PC-3 (cell line): ENCODE measurements at regions not wholly inside any gene's neighbourhood (a gene's known extent, or its start where the extent isn't known, plus 50 kb on each side); places are given as distances from the start of the nearest gene placed in this dataset.

ENCODE experiments used
- ATAC-seq: fragments of 200-7000 bp; cut with Tn5 transposase; 2 replicates; pipeline ENCODE4 v1.9.1; 2020; ENCODE audit warnings: mild to moderate bottlenecking, moderate library complexity
- BruUV-seq: library from RNA; stranded (reverse); fragments of 400-500 nt; replicated peaks from 2 replicates; lab custom pipeline; 2021; lab: Mats Ljungman, UMichigan
- CTCF ChIA-PET: fragments of 300-600 bp; sonication (Branson Sonifier 250); formaldehyde crosslinking; loops from one replicate; lab custom pipeline; 2022; ENCODE audit warnings: antibody characterized with exemption; lab: Charles Lee
- POLR2A ChIA-PET: fragments of 300-600 bp; sonication (Branson Sonifier 250); formaldehyde crosslinking; loops from one replicate; lab custom pipeline; 2022; ENCODE audit warnings: antibody characterized with exemption; ENCODE audit not compliant: unreplicated experiment; lab: Charles Lee
- DNase-seq: peaks from one replicate; pipeline ENCODE4 v3.0.0-alpha.2; 2015
- H2AFZ ChIP-seq: fragments of 300-600 bp; sonication (generic); 2 replicates; pipeline ENCODE4 v1.6.0; 2016; ENCODE audit warnings: antibody characterized with exemption, low read length
- H3F3A ChIP-seq: fragments of 300-600 bp; sonication (generic); one replicate; pipeline ENCODE4 v1.6.0; 2017; ENCODE audit warnings: antibody characterized with exemption, low read length, control low read depth, mild to moderate bottlenecking; ENCODE audit not compliant: unreplicated experiment
- H3K27ac ChIP-seq: fragments of 300-600 bp; sonication (generic); 2 replicates; pipeline ENCODE4 v1.5.1; 2016; ENCODE audit warnings: mild to moderate bottlenecking, low read length
- H3K27me3 ChIP-seq: fragments of 300-600 bp; sonication (generic); 2 replicates; pipeline ENCODE4 v1.6.1; 2016; ENCODE audit warnings: low read length, mixed read lengths
- H3K36me3 ChIP-seq: fragments of 300-600 bp; sonication (generic); 2 replicates; pipeline ENCODE4 v1.6.1; 2016; ENCODE audit warnings: low read depth, mixed run types, low read length, mixed read lengths
- H3K4me1 ChIP-seq: fragments of 300-600 bp; sonication (generic); 2 replicates; pipeline ENCODE4 v1.5.1; 2016; ENCODE audit warnings: low read length; ENCODE audit not compliant: insufficient read depth
- H3K4me2 ChIP-seq: fragments of 300-600 bp; sonication (generic); 2 replicates; pipeline ENCODE4 v1.6.0; 2016; ENCODE audit warnings: low read length
- H3K4me3 ChIP-seq: fragments of 300-600 bp; sonication (generic); 2 replicates; pipeline ENCODE4 v1.5.1; 2016; ENCODE audit warnings: mild to moderate bottlenecking, low read length, mixed read lengths
- H3K79me2 ChIP-seq: fragments of 300-600 bp; sonication (generic); 2 replicates; pipeline ENCODE4 v1.6.1; 2017; ENCODE audit warnings: low read length, mixed read lengths
- H3K9ac ChIP-seq: fragments of 300-600 bp; sonication (generic); 2 replicates; pipeline ENCODE4 v1.6.0; 2016; ENCODE audit warnings: mild to moderate bottlenecking, low read length
- H3K9me2 ChIP-seq: fragments of 300-600 bp; sonication (generic); replicated peaks from 2 replicates; pipeline ENCODE4 v1.6.1; 2016; ENCODE audit warnings: mixed run types, low read length, mixed read lengths
- H3K9me3 ChIP-seq: fragments of 300-600 bp; sonication (generic); 2 replicates; pipeline ENCODE4 v1.6.1; 2016; ENCODE audit warnings: low read length, mixed read lengths
- H4K20me1 ChIP-seq: fragments of 300-600 bp; sonication (generic); 2 replicates; pipeline ENCODE4 v1.6.1; 2016; ENCODE audit warnings: low read length, mixed read lengths
- EZH2 ChIP-seq: fragments of 300-600 bp; sonication (generic); IDR thresholded peaks from one replicate; pipeline ENCODE4 v1.6.1; 2017; ENCODE audit warnings: antibody characterized with exemption, mild to moderate bottlenecking, low read length; ENCODE audit not compliant: unreplicated experiment
- EZH2phosphoT487 ChIP-seq: fragments of 300-600 bp; sonication (generic); IDR thresholded peaks from 2 replicates; pipeline ENCODE4 v1.6.1; 2018; ENCODE audit warnings: mild to moderate bottlenecking, antibody characterized with exemption, low read length, borderline replicate concordance
- intact Hi-C: fragments of 100-400 bp; cut with micrococcal nuclease; formaldehyde crosslinking; loops from 2 replicates; pipeline ENCODE4 v1.9.0; 2023
- TF ChIP-seq, protein P1 (sequence below): fragments of 300-600 bp; sonication (generic); conservative IDR thresholded peaks from 2 replicates; pipeline ENCODE4 v1.5.1; 2017; ENCODE audit warnings: antibody characterized with exemption, low read depth, mild to moderate bottlenecking, low read length

DNA sequence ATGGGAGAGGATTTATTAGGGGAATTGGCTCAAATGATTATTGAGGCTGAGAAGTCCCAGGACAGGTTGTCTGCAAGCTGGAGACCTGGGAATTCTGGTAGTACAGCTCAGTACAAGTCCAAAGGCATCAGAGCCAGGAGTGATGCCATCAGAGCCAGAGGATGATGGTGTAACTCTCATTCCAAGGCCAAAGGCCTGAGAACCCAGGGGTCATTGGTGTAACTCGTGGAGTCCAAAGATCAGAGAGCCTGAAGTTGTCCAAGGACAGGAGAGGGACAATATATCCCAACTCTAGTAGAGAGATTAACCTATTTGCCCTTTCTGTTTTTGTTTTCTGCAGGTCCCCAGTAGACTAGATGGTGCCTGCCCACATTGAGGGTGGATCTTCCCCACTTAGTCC, 134.3 kb downstream of the MAP3K21 start:
- no peak overlapping the region for H3K4me3 ChIP-seq
- intact Hi-C loops, result no loop called here
- H2AFZ ChIP-seq, result no peak overlapping the region
- ATAC-seq (no peak), DNase-seq (no peak)
- no peak overlapping the region for H3K4me2 ChIP-seq
- TF ChIP-seq EZH2, result no peak
- no peak for TF ChIP-seq EZH2phosphoT487
- TF ChIP-seq, protein P1, sequence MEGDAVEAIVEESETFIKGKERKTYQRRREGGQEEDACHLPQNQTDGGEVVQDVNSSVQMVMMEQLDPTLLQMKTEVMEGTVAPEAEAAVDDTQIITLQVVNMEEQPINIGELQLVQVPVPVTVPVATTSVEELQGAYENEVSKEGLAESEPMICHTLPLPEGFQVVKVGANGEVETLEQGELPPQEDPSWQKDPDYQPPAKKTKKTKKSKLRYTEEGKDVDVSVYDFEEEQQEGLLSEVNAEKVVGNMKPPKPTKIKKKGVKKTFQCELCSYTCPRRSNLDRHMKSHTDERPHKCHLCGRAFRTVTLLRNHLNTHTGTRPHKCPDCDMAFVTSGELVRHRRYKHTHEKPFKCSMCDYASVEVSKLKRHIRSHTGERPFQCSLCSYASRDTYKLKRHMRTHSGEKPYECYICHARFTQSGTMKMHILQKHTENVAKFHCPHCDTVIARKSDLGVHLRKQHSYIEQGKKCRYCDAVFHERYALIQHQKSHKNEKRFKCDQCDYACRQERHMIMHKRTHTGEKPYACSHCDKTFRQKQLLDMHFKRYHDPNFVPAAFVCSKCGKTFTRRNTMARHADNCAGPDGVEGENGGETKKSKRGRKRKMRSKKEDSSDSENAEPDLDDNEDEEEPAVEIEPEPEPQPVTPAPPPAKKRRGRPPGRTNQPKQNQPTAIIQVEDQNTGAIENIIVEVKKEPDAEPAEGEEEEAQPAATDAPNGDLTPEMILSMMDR, result no peak
- no peaks in the 10 kb centered on the region for H3K36me3 ChIP-seq
- no peaks in the 10 kb centered on the region for H3K79me2 ChIP-seq
- no peaks in the 10 kb centered on the region for H3K9me2 ChIP-seq
- ChIA-PET CTCF (no interaction called here), POLR2A (no interaction called here)
- H3K27me3 ChIP-seq, result no peaks in the 10 kb centered on the region
- no TSS peak for BruUV-seq
- no peaks in the 10 kb centered on the region for H3F3A ChIP-seq
- H3K9me3 ChIP-seq, result no peaks in the 10 kb centered on the region; the same call in 1 of the 2 replicates
- no peak overlapping the region for H3K9ac ChIP-seq
- no peak overlapping the region for H3K27ac ChIP-seq
- no peaks in the 10 kb centered on the region for H4K20me1 ChIP-seq
- H3K4me1 ChIP-seq, result no peaks in the 10 kb centered on the region

DNA sequence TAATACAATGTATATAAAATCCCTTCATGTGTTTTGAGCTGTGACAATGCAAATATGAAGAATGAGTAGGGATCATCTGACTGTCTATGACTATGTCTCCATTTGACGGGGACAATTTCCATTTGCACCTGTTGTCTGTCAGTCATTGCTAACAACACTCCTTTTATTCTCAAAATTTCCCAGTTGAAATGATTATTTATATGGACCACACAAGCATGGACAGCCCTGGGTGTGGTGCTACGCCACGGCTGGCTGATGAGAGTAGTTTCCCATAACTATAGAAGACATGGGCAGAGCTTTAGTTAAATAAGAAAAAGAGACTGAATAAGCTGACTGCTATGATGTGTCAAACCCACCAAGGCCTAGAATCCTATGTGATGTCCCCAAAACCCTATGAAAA, 135.8 kb downstream of the MAP3K21 start:
- Histone ChIP-seq H3K4me3 (no peak overlapping the region), H4K20me1 (no peaks in the 10 kb centered on the region), H3K9ac (no peak overlapping the region), H2AFZ (no peak overlapping the region), H3K9me3 (no peaks in the 10 kb centered on the region; the same call in 1 of the 2 replicates), H3K27me3 (no peaks in the 10 kb centered on the region), H3K4me2 (no peak overlapping the region), H3K36me3 (no peaks in the 10 kb centered on the region), H3K79me2 (no peaks in the 10 kb centered on the region), H3K9me2 (no peaks in the 10 kb centered on the region), H3K4me1 (no peaks in the 10 kb centered on the region), H3K27ac (no peak overlapping the region), H3F3A (no peaks in the 10 kb centered on the region)
- intact Hi-C loops, result no loop called here
- ChIA-PET CTCF (no interaction called here), POLR2A (no interaction called here)
- no TSS peak for BruUV-seq
- TF ChIP-seq EZH2 (no peak), EZH2phosphoT487 (no peak)
- TF ChIP-seq, protein P1, result no peak
- DNase-seq, result no peak
- no peak for ATAC-seq

DNA sequence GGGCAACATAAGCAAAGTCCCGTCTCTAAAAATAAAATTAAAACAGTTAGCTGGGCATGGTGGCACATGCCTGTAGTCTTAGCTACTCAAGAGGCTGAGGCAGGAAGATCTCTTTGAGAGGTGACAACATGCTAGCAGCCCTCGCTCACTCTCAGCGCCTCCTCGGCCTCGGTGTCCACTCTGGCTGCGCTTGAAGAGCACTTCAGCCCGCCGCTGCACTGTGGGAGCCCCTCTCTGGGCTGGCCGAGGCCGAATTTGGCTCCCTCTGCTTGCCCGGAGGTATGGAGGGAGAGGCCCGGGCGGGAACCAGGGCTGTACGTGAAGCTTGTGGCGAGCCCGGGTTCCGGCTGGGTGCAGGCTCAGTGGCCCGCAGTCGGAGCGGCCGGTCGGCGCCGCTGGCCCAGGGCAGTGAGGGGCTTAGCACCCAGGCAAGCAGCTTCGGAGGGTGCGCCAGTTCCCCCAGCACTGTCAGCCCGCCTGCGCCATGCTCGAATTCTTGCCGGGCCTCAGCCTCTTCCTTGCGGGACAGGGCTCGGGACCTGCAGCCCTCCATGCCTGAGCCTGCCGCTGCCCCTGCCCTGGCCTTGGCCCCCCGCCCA, 138.3 kb downstream of the MAP3K21 start:
- no peaks in the 10 kb centered on the region for H3K9me2 ChIP-seq
- H4K20me1 ChIP-seq, result no peaks in the 10 kb centered on the region
- H3F3A ChIP-seq, result no peaks in the 10 kb centered on the region
- H3K79me2 ChIP-seq, result no peaks in the 10 kb centered on the region
- no peak overlapping the region for H3K4me2 ChIP-seq
- no peak overlapping the region for H3K27ac ChIP-seq
- H3K4me1 ChIP-seq, result no peaks in the 10 kb centered on the region
- intact Hi-C loops, result no loop called here
- TF ChIP-seq EZH2, result no peak
- TF ChIP-seq, protein P1, result no peak
- TF ChIP-seq EZH2phosphoT487, result no peak
- H3K4me3 ChIP-seq, result no peak overlapping the region
- CTCF ChIA-PET, result no interaction called here
- POLR2A ChIA-PET, result no interaction called here
- no peaks in the 10 kb centered on the region for H3K36me3 ChIP-seq
- H3K9ac ChIP-seq, result no peak overlapping the region
- H2AFZ ChIP-seq, result no peak overlapping the region
- H3K9me3 ChIP-seq, result no peaks in the 10 kb centered on the region; the same call in 1 of the 2 replicates
- no peak for ATAC-seq
- BruUV-seq, result no TSS peak
- no peak for DNase-seq
- no peaks in the 10 kb centered on the region for H3K27me3 ChIP-seq
